Mesendoderm (in vitro differentiated cells): ENCODE measurements at regions not wholly inside any gene's neighbourhood (a gene's known extent, or its start where the extent isn't known, plus 50 kb on each side); places are given as distances from the start of the nearest gene placed in this dataset.

Source experiments
- DNase-seq: peaks from one replicate; pipeline ENCODE4 v3.0.0; 2013
- H2AK5ac ChIP-seq: 2 replicates; pipeline ENCODE4 v1.6.1; 2013; ENCODE audit warnings: low read length, inconsistent platforms
- H2BK120ac ChIP-seq: 2 replicates; pipeline ENCODE4 v1.6.1; 2013; ENCODE audit warnings: low read depth, mild to moderate bottlenecking, low read length, moderate library complexity, mixed read lengths
- H2BK15ac ChIP-seq: replicated peaks from 2 replicates; pipeline ENCODE4 v1.6.1; 2013; ENCODE audit warnings: low read depth, mild to moderate bottlenecking, moderate library complexity
- H2BK5ac ChIP-seq: 2 replicates; pipeline ENCODE4 v1.6.1; 2013; ENCODE audit warnings: low read length, inconsistent platforms
- H3K18ac ChIP-seq: 2 replicates; pipeline ENCODE4 v1.6.1; 2013; ENCODE audit warnings: mild to moderate bottlenecking, low read length, mixed read lengths
- H3K23ac ChIP-seq: one replicate; pipeline ENCODE4 v1.6.1; 2013; ENCODE audit warnings: low read length
- H3K27ac ChIP-seq: 2 replicates; pipeline ENCODE4 v1.5.1; 2013; ENCODE audit warnings: low read depth, mild to moderate bottlenecking, inconsistent platforms, low read length, moderate library complexity
- H3K27me3 ChIP-seq: 2 replicates; pipeline ENCODE4 v1.6.1; 2013; ENCODE audit warnings: low read length, control low read depth, mild to moderate bottlenecking, inconsistent platforms; ENCODE audit not compliant: insufficient read depth, poor library complexity
- H3K36me3 ChIP-seq: 2 replicates; pipeline ENCODE4 v1.6.1; 2013; ENCODE audit warnings: low read length, inconsistent platforms; ENCODE audit not compliant: control insufficient read depth, insufficient read depth
- H3K4ac ChIP-seq: one replicate; pipeline ENCODE4 v1.6.1; 2013; ENCODE audit warnings: low read depth, mild to moderate bottlenecking, low read length, moderate library complexity
- H3K4me1 ChIP-seq: 2 replicates; pipeline ENCODE4 v1.6.1; 2013; ENCODE audit warnings: low read depth, low read length, inconsistent platforms; ENCODE audit not compliant: control insufficient read depth
- H3K4me2 ChIP-seq: 2 replicates; pipeline ENCODE4 v1.6.1; 2013; ENCODE audit warnings: low read length
- H3K4me3 ChIP-seq: 2 replicates; pipeline ENCODE4 v1.5.1; 2013; ENCODE audit warnings: mild to moderate bottlenecking, low read length
- H3K56ac ChIP-seq: one replicate; pipeline ENCODE4 v1.6.1; 2013; ENCODE audit warnings: low read length
- H3K79me1 ChIP-seq: 2 replicates; pipeline ENCODE4 v1.6.1; 2013; ENCODE audit warnings: low read length, inconsistent platforms
- H3K79me2 ChIP-seq: 2 replicates; pipeline ENCODE4 v1.6.1; 2013; ENCODE audit warnings: mild to moderate bottlenecking, low read length; ENCODE audit not compliant: control insufficient read depth, insufficient read depth
- H3K9ac ChIP-seq: 2 replicates; pipeline ENCODE4 v1.6.1; 2013; ENCODE audit warnings: low read length, inconsistent platforms
- H4K5ac ChIP-seq: one replicate; pipeline ENCODE4 v1.6.1; 2013; ENCODE audit warnings: low read length
- H4K8ac ChIP-seq: one replicate; pipeline ENCODE4 v1.6.1; 2013; ENCODE audit warnings: low read depth, mild to moderate bottlenecking, control low read depth, low read length, moderate library complexity
- WGBS: extraction: QIAGEN DNeasy Blood & Tissue Kit; methylation state at CpG from one replicate; pipeline ENCODE4 v1.1.7; 2013; ENCODE audit warnings: low lambda C conversion rate, missing lambda C conversion rate; ENCODE audit not compliant: insufficient coverage; ENCODE audit errors: extremely low coverage; 5-methylcytosine and 5-hydroxymethylcytosine counted together

DNA sequence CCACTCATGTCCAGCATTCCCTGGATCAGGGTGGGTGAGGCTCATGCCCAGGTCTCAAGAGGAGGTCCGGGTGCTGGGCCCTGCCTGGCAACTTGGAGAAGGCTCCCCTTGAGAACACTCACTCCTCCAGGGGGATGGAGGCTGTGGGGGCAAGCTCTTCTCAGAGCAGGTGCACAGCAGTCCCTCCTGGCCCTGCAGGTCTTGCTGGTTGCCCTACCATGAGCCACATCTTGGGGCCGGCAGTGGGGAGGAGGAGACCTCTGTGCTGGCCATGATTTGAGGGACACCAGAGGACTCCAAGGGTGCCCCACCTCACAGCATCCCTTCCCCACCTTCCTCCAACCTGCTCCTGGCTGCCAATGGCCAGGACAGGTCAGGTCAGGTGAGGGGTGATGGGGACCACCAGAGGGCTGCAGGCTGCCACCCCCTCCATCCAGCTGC is 87.4 kb upstream of the RET start:
- Histone ChIP-seq H3K36me3 (no peaks in the 10 kb centered on the region), H4K8ac (no peak overlapping the region), H3K79me2 (no peaks in the 10 kb centered on the region), H3K79me1 (no peaks in the 10 kb centered on the region), H2AK5ac (no peak overlapping the region), H3K23ac (no peak overlapping the region), H2BK5ac (no peak overlapping the region), H3K9ac (no peak overlapping the region), H2BK120ac (no peak overlapping the region), H3K4me3 (no peak overlapping the region), H3K18ac (no peak overlapping the region), H3K56ac (no peak overlapping the region), H3K4me2 (no peak overlapping the region), H2BK15ac (no peak overlapping the region), H3K4ac (no peak overlapping the region), H4K5ac (no peak overlapping the region), H3K27ac (no peak overlapping the region), H3K27me3 (no peaks in the 10 kb centered on the region), H3K4me1 (no peaks in the 10 kb centered on the region)
- no peak for DNase-seq
- no CpG with 5 or more reads among the region's 2 CpGs for WGBS

DNA sequence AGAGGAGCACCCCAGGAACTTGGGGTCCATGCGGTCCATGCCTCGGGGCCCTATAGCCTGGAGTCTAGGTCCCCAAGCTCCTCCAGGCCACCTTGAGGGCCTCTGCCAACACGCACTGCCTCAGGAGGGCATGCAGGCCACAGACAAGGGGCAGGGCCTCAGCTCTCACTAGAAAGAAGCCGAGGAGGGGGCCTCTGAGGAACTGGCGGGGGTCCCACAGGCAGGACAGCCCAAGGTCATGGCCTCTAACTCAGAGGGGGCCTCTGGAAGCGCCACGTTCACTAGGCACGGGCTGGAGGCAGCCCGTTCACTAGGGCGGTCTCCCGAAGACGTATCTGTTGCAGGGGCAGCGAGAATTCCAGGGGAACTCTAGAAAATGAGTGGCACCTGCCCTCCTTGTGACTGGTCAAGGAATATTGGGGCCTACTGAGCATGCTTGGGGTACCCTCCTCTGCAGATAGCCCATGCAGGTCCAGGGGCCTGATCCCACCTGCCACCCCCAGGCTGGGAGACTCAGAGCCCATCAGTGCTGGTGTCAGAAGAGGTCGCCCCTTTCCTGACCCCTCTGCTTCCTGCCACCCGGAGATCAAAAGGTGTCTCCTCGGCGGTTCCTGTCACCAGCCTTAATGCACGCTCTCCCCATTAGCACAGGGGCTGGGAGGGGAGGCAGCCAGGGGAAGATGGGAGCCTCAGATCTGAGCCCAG is 86.7 kb upstream of the RET start:
- Histone ChIP-seq H3K23ac (no peak overlapping the region), H3K4me1 (no peaks in the 10 kb centered on the region), H3K4me3 (no peak overlapping the region), H2AK5ac (no peak overlapping the region), H3K56ac (no peak overlapping the region), H2BK120ac (no peak overlapping the region), H3K79me2 (no peaks in the 10 kb centered on the region), H3K27ac (no peak overlapping the region), H3K36me3 (no peaks in the 10 kb centered on the region), H3K79me1 (no peaks in the 10 kb centered on the region), H3K4me2 (no peak overlapping the region), H4K5ac (no peak overlapping the region), H2BK15ac (no peak overlapping the region), H2BK5ac (no peak overlapping the region), H3K18ac (no peak overlapping the region), H3K4ac (no peak overlapping the region), H3K27me3 (no peaks in the 10 kb centered on the region), H3K9ac (no peak overlapping the region), H4K8ac (no peak overlapping the region)
- no CpG with 5 or more reads among the region's 18 CpGs for WGBS
- DNase-seq = no peak

GRCh38 chr10:42990721-42991441 is 86.0 kb upstream of the RET start:
- Histone ChIP-seq H3K4me2 (no peak overlapping the region), H3K56ac (no peak overlapping the region), H3K27me3 (no peaks in the 10 kb centered on the region), H4K8ac (no peak overlapping the region), H3K4me3 (no peak overlapping the region), H3K4ac (no peak overlapping the region), H2AK5ac (no peak overlapping the region), H3K18ac (no peak overlapping the region), H2BK5ac (no peak overlapping the region), H3K23ac (no peak overlapping the region), H3K36me3 (no peaks in the 10 kb centered on the region), H3K79me1 (no peaks in the 10 kb centered on the region), H2BK120ac (no peak overlapping the region), H3K27ac (no peak overlapping the region), H2BK15ac (no peak overlapping the region), H3K79me2 (no peaks in the 10 kb centered on the region), H4K5ac (no peak overlapping the region), H3K4me1 (no peaks in the 10 kb centered on the region), H3K9ac (no peak overlapping the region)
- WGBS = no CpG with 5 or more reads among the region's 18 CpGs
- no peak for DNase-seq

- no peak overlapping the region for H2BK15ac ChIP-seq
- H3K23ac ChIP-seq = no peak overlapping the region
- no peaks in the 10 kb centered on the region for H3K4me1 ChIP-seq
- H3K4me2 ChIP-seq = no peak overlapping the region
- no peak for DNase-seq
- H3K79me1 ChIP-seq = no peaks in the 10 kb centered on the region
- H3K27ac ChIP-seq = no peak overlapping the region
- no CpG with 5 or more reads among the region's 10 CpGs for WGBS
- no peaks in the 10 kb centered on the region for H3K36me3 ChIP-seq
- H3K27me3 ChIP-seq = no peaks in the 10 kb centered on the region
- no peak overlapping the region for H2BK120ac ChIP-seq
- H3K4ac ChIP-seq = no peak overlapping the region
- H3K56ac ChIP-seq = no peak overlapping the region
- H3K79me2 ChIP-seq = no peaks in the 10 kb centered on the region
- H4K8ac ChIP-seq = no peak overlapping the region
- no peak overlapping the region for H3K18ac ChIP-seq
- H3K4me3 ChIP-seq = no peak overlapping the region
- H3K9ac ChIP-seq = no peak overlapping the region
- no peak overlapping the region for H4K5ac ChIP-seq
- no peak overlapping the region for H2BK5ac ChIP-seq
- H2AK5ac ChIP-seq = no peak overlapping the region
These were observed 85.3 kb upstream of the RET start for GRCh38 chr10:42991442-42992098.

DNA sequence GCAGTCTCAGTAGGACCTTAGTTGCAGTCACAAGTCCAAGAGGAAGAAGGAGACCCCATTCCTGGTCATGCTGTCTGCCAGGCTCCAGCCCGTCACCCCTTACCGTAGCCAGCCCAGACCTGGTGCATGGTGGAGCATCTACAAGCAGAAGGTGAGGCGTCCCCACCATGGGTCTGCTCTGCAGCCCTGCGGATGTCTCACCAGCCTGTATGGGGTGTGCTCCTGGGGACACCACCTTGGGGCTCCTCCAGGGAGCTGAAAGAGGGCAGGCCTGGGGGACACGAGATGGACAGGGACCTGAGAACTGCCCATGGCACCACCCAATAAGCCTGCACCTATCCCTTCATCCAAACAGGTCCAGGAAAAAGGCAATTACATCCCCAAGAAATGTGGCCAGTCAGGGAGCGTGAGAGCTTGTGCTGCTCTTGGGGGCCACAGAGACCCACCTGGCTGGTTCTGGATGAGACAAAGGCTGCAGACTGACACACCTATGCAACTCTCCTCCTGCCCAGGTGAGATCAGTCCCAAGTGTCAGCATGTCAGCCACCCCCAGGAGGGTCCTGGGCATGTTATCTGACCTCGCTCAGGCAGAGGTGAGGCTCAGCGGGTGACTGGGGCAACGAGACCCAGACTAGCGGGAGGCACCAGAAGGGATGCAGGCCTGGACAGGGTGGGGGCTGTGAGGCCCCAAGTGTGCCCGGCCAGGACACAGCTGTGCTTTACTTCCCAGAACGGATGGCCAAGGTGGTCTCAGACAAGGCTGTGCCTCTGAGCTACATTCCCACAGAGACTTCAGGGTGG is 84.5 kb upstream of the RET start:
- Histone ChIP-seq H3K27me3 (no peaks in the 10 kb centered on the region), H3K4me1 (no peaks in the 10 kb centered on the region), H3K9ac (no peak overlapping the region), H3K56ac (no peak overlapping the region), H4K8ac (no peak overlapping the region), H3K79me1 (no peaks in the 10 kb centered on the region), H3K36me3 (no peaks in the 10 kb centered on the region), H2AK5ac (no peak overlapping the region), H4K5ac (no peak overlapping the region), H3K79me2 (no peaks in the 10 kb centered on the region), H3K27ac (no peak overlapping the region), H3K4me2 (no peak overlapping the region), H2BK5ac (no peak overlapping the region), H3K23ac (no peak overlapping the region), H3K4ac (no peak overlapping the region), H3K18ac (no peak overlapping the region), H2BK120ac (no peak overlapping the region), H3K4me3 (no peak overlapping the region), H2BK15ac (no peak overlapping the region)
- no peak for DNase-seq
- WGBS = no CpG with 5 or more reads among the region's 12 CpGs
